HG03064 (cell line): ENCODE measurements at regions not wholly inside any gene's neighbourhood (a gene's known extent, or its start where the extent isn't known, plus 50 kb on each side); places are given as distances from the start of the nearest gene placed in this dataset.

Experiments used
- ATAC-seq: cut with Tn5 transposase; IDR thresholded peaks from one replicate; pipeline ENCODE4 v1.9.1; 2021; ENCODE audit warnings: low read depth; ENCODE audit not compliant: unreplicated experiment

- no peak for ATAC-seq
These were observed 449.5 kb upstream of the PSMD7 start for GRCh38 chr16:73847090-73847489.

GRCh38 chr16:73846356-73846755 is 450.3 kb upstream of the PSMD7 start:
- no peak for ATAC-seq

- ATAC-seq = no peak
These were observed 450.6 kb upstream of the PSMD7 start for GRCh38 chr16:73846007-73846330.

- ATAC-seq = no peak
These were observed 451.2 kb upstream of the PSMD7 start for GRCh38 chr16:73845238-73846006.

GRCh38 chr16:73840728-73841127 is 455.9 kb upstream of the PSMD7 start:
- ATAC-seq = no peak

- ATAC-seq = no peak
These were observed 465.4 kb upstream of the PSMD7 start for GRCh38 chr16:73831220-73831619.

- no peak for ATAC-seq
These were observed 473.3 kb upstream of the PSMD7 start for GRCh38 chr16:73823205-73823849.

GRCh38 chr16:73817526-73818324 is 478.9 kb upstream of the PSMD7 start:
- no peak for ATAC-seq

GRCh38 chr16:73813527-73813926 is 483.1 kb upstream of the PSMD7 start:
- no peak for ATAC-seq

GRCh38 chr16:73804456-73804855 is 492.2 kb upstream of the PSMD7 start:
- ATAC-seq = no peak

- ATAC-seq = no peak
These were observed 498.1 kb upstream of the PSMD7 start for GRCh38 chr16:73798471-73798870.

- ATAC-seq = no peak
These were observed 499.5 kb upstream of the PSMD7 start for GRCh38 chr16:73797115-73797514.

GRCh38 chr16:73796241-73796640 is 500.4 kb upstream of the PSMD7 start:
- ATAC-seq = no peak

- ATAC-seq = no peak
These were observed 501.6 kb upstream of the PSMD7 start for GRCh38 chr16:73794994-73795393.

- no peak for ATAC-seq
These were observed 502.7 kb upstream of the PSMD7 start for GRCh38 chr16:73793871-73794437.

- no peak for ATAC-seq
These were observed 503.4 kb upstream of the PSMD7 start for GRCh38 chr16:73793260-73793659.

GRCh38 chr16:73792199-73793020 is 504.2 kb upstream of the PSMD7 start:
- ATAC-seq = no peak

GRCh38 chr16:73781297-73781696 is 515.3 kb upstream of the PSMD7 start:
- no peak for ATAC-seq

GRCh38 chr16:73778887-73779286 is 517.7 kb upstream of the PSMD7 start:
- ATAC-seq = no peak

GRCh38 chr16:73775841-73776388 is 520.7 kb upstream of the PSMD7 start:
- ATAC-seq = no peak
